ENCODE measurements at regions not wholly inside any gene's neighbourhood (a gene's known extent, or its start where the extent isn't known, plus 50 kb on each side); places are given as distances from the start of the nearest gene placed in this dataset.

GRCh38 chr16:50497592-50497991 lies 50.6 kb upstream of the NKD1 start:
- ATAC-seq (no peak), DNase-seq (no peak)
- Histone ChIP-seq H3K27me3 (peaks cover 0 to 10% (median 0%) of the 10 kb centered on the region in 9 donors), H3K4me3 (no peak overlapping the region), H3K9me3 (peaks cover 0 to 3% (median 0%) of the 10 kb centered on the region in 12 donors), H3K36me3 (no peaks in the 10 kb centered on the region), H3K4me1 (no peaks in the 10 kb centered on the region), H3K27ac (no peak overlapping the region)
- TF ChIP-seq CTCF (IDR thresholded peaks at IDR 0.05) (no peak), POLR2A (IDR thresholded peaks at IDR 0.05) (no peak)
- intact Hi-C loops (cut with DNase I): no loop called here
- 53 to 70% (median 60%) methylated on average over 3 of the region's 3 CpGs for WGBS, 4 donors

DNA sequence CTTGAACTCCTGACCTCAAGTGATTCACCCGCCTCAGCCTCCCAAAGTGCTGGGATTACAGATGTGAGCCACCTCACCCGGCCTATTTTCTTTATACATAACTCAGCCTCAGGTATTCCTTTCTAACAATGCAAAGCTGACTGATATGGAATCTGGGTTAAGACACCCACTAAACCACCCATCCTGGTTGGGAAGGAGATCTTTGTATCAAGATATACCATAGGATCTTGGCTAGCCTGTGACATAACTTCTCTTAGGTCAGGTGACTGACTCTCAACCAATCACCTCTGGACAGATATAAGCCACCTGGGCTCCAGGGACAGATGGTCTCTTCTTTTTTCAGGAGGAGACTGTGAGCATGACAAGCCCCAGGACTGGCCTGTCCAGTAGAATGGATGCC lies 51.2 kb upstream of the NKD1 start:
- DNase-seq (no peak), ATAC-seq (no peak)
- Histone ChIP-seq H3K4me3 (no peak overlapping the region), H3K27me3 (peaks cover 0 to 5% (median 0%) of the 10 kb centered on the region in 9 donors), H3K4me1 (no peaks in the 10 kb centered on the region), H3K9me3 (peaks cover 0 to 2% (median 0%) of the 10 kb centered on the region in 12 donors), H3K36me3 (no peaks in the 10 kb centered on the region), H3K27ac (no peak overlapping the region)
- 89 to 95% (median 90%) methylated on average over 2 of the region's 2 CpGs for WGBS, 4 donors
- no peak for TF ChIP-seq CTCF (IDR thresholded peaks at IDR 0.05)
- no peak for TF ChIP-seq POLR2A (IDR thresholded peaks at IDR 0.05)
- intact Hi-C loops (cut with DNase I): no loop called here

DNA sequence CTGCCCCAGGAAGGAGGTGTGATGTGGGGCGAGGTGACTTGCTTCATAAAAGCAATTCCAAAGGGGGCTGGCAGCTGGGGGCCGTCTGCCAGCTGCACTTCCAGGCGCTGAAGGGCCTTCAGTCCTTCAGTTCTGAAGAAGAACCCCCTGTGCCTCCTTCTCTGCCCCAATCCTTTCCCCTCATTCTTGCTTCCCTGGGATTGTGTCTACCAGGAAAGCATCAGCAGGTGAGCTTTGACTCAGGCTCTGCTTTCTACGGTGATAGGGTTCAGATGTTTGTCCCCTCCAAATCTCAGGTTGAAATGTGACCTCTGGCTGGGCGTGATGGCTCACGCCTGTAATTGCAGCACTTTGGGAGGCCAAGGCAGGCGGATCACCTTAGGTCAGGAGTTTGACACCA lies 52.5 kb upstream of the NKD1 start:
- no peak for ATAC-seq
- WGBS, 4 donors: 82 to 91% (median 85%) methylated on average over 7 of the region's 7 CpGs

More for the DNA sequence above, 52.5 kb upstream of the NKD1 start:
- intact Hi-C loops (cut with DNase I): no loop called here
- Histone ChIP-seq H3K27ac (no peak overlapping the region), H3K4me1 (no peaks in the 10 kb centered on the region), H3K27me3 (peaks cover 0 to 4% (median 0%) of the 10 kb centered on the region in 9 donors), H3K36me3 (no peaks in the 10 kb centered on the region), H3K4me3 (no peak overlapping the region), H3K9me3 (no peaks in the 10 kb centered on the region)
- TF ChIP-seq CTCF (IDR thresholded peaks at IDR 0.05) (no peak), POLR2A (IDR thresholded peaks at IDR 0.05) (no peak)
- no peak for DNase-seq

All from heart left ventricle (tissue), 16 donors.